ENCODE measurements at regions not wholly inside any gene's neighbourhood (a gene's known extent, or its start where the extent isn't known, plus 50 kb on each side); places are given as distances from the start of the nearest gene placed in this dataset.

- TF ChIP-seq CTCF (conservative IDR thresholded peaks at IDR 0.05) (no peak), ZFX (IDR thresholded peaks at IDR 0.05) (no peak)
These were observed 130.1 kb upstream of the ASCC3 start for GRCh38 chr6:101011186-101011585.

All from C4-2B (cell line).